ENCODE measurements at regions not wholly inside any gene's neighbourhood (a gene's known extent, or its start where the extent isn't known, plus 50 kb on each side); places are given as distances from the start of the nearest gene placed in this dataset.

DNA sequence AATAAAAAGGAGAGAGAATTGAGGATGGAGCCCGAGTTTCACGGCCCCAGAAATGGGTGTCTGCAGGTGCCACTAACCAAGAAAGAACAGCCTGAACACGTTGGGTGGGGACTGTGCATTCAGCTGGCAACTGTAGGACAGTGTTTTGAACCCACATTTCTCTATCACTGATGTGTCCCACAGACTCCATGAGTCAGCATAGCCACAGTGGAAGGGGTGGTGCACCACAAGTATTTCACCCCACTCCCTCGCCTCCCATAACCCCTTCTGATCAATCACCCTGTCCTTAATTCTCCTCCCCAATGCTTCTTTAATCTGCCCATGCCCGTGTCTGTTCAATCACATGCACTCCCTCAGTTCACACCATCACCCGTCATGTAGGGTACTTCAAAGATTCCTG, 291.5 kb downstream of the ZNF516 start:
- Histone ChIP-seq H3K4me1 (replicated peaks in 1 of 2) (no peaks in the 10 kb centered on the region), H3K36me3 (replicated peaks in 1 of 2) (no peaks in the 10 kb centered on the region), H3K4me3 (no peak overlapping the region), H3K27me3 (peaks cover 3% of the 10 kb centered on the region), H3K27ac (no peak overlapping the region), H3K9me3 (replicated peaks in 1 of 3) (no peaks in the 10 kb centered on the region)
- no peak for TF ChIP-seq POLR2A (IDR thresholded peaks at IDR 0.05)
- TF ChIP-seq, protein P1, sequence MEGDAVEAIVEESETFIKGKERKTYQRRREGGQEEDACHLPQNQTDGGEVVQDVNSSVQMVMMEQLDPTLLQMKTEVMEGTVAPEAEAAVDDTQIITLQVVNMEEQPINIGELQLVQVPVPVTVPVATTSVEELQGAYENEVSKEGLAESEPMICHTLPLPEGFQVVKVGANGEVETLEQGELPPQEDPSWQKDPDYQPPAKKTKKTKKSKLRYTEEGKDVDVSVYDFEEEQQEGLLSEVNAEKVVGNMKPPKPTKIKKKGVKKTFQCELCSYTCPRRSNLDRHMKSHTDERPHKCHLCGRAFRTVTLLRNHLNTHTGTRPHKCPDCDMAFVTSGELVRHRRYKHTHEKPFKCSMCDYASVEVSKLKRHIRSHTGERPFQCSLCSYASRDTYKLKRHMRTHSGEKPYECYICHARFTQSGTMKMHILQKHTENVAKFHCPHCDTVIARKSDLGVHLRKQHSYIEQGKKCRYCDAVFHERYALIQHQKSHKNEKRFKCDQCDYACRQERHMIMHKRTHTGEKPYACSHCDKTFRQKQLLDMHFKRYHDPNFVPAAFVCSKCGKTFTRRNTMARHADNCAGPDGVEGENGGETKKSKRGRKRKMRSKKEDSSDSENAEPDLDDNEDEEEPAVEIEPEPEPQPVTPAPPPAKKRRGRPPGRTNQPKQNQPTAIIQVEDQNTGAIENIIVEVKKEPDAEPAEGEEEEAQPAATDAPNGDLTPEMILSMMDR (IDR thresholded peaks at IDR 0.05), result no peak
- DNase-seq, result no peak
- 63 to 69% (median 66%) methylated on average over 6 of the region's 6 CpGs for WGBS, 4 donors
- intact Hi-C loops (cut with DNase I), result no loop called here

DNA sequence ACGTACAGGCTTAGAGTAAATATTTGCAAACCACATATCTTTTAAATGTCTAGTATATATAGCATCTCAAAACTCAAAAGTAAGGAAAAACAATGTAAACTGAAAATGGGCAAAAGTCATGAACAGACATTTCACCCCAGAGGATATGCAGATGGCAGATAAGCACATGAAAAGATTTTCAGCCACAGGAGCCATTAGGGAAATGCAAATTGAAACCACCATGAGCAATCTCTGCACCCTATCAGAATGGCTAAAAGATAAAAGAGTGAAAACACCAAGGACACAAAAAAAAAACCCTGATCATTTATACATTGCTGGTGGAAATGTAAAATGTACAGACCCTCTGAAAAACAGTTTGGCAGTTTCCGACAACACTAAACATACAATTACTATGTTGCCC, 292.7 kb downstream of the ZNF516 start:
- no peak for TF ChIP-seq POLR2A (IDR thresholded peaks at IDR 0.05)
- TF ChIP-seq, protein P1 (IDR thresholded peaks at IDR 0.05), result no peak
- no peak for DNase-seq
- 76 to 85% (median 80%) methylated on average over 2 of the region's 2 CpGs for WGBS, 4 donors

DNA sequence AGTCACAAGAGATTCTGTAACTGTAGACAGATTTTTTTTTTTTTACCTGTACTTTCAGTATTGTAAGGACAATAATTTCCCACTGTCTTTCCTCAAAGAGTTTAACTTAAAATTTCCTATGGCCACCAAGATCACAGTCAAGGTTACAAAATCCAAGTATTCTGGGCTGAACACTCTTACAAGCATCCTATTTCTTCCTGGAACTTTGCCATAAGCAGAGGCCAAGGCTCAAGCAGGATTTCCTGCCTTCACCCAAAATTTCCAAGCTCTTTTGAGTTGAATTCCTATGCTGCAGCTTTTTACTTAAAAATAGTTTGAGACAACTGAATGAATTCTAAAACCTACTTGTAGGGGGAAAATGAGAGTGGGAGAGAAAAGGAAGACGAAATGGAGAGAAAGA, 299.4 kb downstream of the ZNF516 start:
- 15 to 20% (median 18%) methylated on average over 1 of the region's 1 CpG for WGBS, 4 donors
- Histone ChIP-seq H3K27me3 (peaks cover 3% of the 10 kb centered on the region), H3K4me1 (replicated peaks in 1 of 2) (no peaks in the 10 kb centered on the region), H3K36me3 (replicated peaks in 1 of 2) (no peaks in the 10 kb centered on the region), H3K27ac (no peak overlapping the region), H3K9me3 (replicated peaks in 1 of 3) (no peaks in the 10 kb centered on the region), H3K4me3 (no peak overlapping the region)
- intact Hi-C loops (cut with DNase I), result no loop called here
- DNase-seq, result no peak
- TF ChIP-seq, protein P1 (IDR thresholded peaks at IDR 0.05), result no peak
- TF ChIP-seq POLR2A (IDR thresholded peaks at IDR 0.05), result no peak

More for the DNA sequence above, 292.7 kb downstream of the ZNF516 start:
- Histone ChIP-seq H3K27ac (no peak overlapping the region), H3K4me1 (replicated peaks in 1 of 2) (no peaks in the 10 kb centered on the region), H3K27me3 (peaks cover 3% of the 10 kb centered on the region), H3K36me3 (replicated peaks in 1 of 2) (no peaks in the 10 kb centered on the region), H3K4me3 (no peak overlapping the region), H3K9me3 (replicated peaks in 1 of 3) (no peaks in the 10 kb centered on the region)
- intact Hi-C loops (cut with DNase I), result no loop called here

DNA sequence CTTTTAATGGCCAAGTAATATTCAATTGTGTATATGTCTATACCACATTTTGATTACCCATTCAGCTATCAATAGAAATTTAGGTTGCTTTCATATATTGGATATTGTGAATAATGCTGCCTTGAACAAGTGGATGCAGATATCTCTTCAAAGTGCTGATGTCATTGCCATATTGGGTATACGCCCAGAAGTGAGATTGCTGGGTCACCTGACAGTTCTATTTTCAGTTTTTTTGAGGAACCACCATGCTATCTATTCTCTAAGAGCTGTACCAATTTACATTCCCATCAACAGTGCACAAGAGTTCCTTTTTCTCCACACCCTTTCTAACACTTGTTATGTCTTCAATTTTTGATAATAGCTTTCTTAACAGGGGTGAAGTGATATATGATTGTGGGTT, 306.9 kb downstream of the ZNF516 start:
- Histone ChIP-seq H3K4me3 (no peak overlapping the region), H3K36me3 (replicated peaks in 1 of 2) (no peaks in the 10 kb centered on the region), H3K4me1 (replicated peaks in 1 of 2) (no peaks in the 10 kb centered on the region), H3K9me3 (replicated peaks in 1 of 3) (no peaks in the 10 kb centered on the region), H3K27me3 (no peaks in the 10 kb centered on the region), H3K27ac (no peak overlapping the region)
- no peak for DNase-seq
- TF ChIP-seq, protein P1 (IDR thresholded peaks at IDR 0.05), result no peak
- no peak for TF ChIP-seq POLR2A (IDR thresholded peaks at IDR 0.05)
- 43 to 53% (median 49%) methylated on average over 1 of the region's 1 CpG for WGBS, 4 donors
- intact Hi-C loops (cut with DNase I), result no loop called here

Measured in adrenal gland (tissue), 9 donors.